Breast epithelium (tissue), 4 donors: ENCODE measurements at regions not wholly inside any gene's neighbourhood (a gene's known extent, or its start where the extent isn't known, plus 50 kb on each side); places are given as distances from the start of the nearest gene placed in this dataset.

ENCODE experiments used
- DNase-seq, 2 donors: peaks; one replicate each; pipeline ENCODE4 v3.0.0-alpha.2; 2019; ENCODE audit warnings: low spot score in 2 of 2
- H3K27ac ChIP-seq, 2 donors: fragments of 200-600 bp; sonication (generic) in 1 of 2; one replicate each; pipeline ENCODE4 v1.5.1; 2016 to 2019; ENCODE audit warnings: mild to moderate bottlenecking in 1 of 2
- H3K27me3 ChIP-seq, 2 donors: fragments of 200-600 bp; sonication (generic) in 1 of 2; one replicate each; pipeline versions ENCODE4 v1.5.1 to v1.6.0; 2017 to 2019; ENCODE audit warnings: control low read depth in 1 of 2, mild to moderate bottlenecking in 1 of 2
- H3K36me3 ChIP-seq: fragments of 200-600 bp; one replicate; pipeline ENCODE4 v1.5.1; 2019
- H3K4me1 ChIP-seq, 2 donors: fragments of 200-600 bp; sonication (generic); one replicate each; pipeline ENCODE4 v1.5.1; 2016 to 2019; ENCODE audit warnings: control low read depth in 1 of 2
- H3K4me3 ChIP-seq, 3 donors: fragments of 200-600 bp; sonication (generic); 1 replicate in 2 of 3; 2 replicates in 1 of 3; pipeline ENCODE4 v1.5.1; 2016 to 2019; ENCODE audit warnings: mild to moderate bottlenecking in 3 of 3, moderate library complexity in 2 of 3
- H3K9me3 ChIP-seq, 2 donors: fragments of 200-600 bp; sonication (generic) in 1 of 2; one replicate each; pipeline ENCODE4 v1.5.1; 2016 to 2019; ENCODE audit warnings: control low read depth in 1 of 2
- CTCF ChIP-seq, 3 donors: fragments of 450-650 bp; IDR thresholded peaks; one replicate each; pipeline ENCODE4 v1.5.1; 2016 to 2017; ENCODE audit warnings: antibody characterized with exemption in 3 of 3, mild to moderate bottlenecking in 3 of 3, moderate library complexity in 3 of 3
- POLR2A ChIP-seq: fragments of 450-650 bp; IDR thresholded peaks from one replicate; pipeline ENCODE4 v1.6.1; 2016; ENCODE audit warnings: antibody characterized with exemption, mild to moderate bottlenecking, moderate library complexity
- POLR2AphosphoS5 ChIP-seq, 3 donors: sonication (generic); formaldehyde crosslinking; IDR thresholded peaks; one replicate each; pipeline ENCODE4 v1.6.1; 2017; ENCODE audit warnings: antibody characterized with exemption in 3 of 3
- intact Hi-C: fragments of 100-400 bp; cut with DNase I; formaldehyde crosslinking; loops from one replicate; pipeline ENCODE4 v1.15.1; 2023; ENCODE audit warnings: low total_unique reads

GRCh38 chr22:48649031-48649430 lies 1178.6 kb downstream of the BRD1 start:
- Histone ChIP-seq H3K36me3 (no peaks in the 10 kb centered on the region), H3K4me3 (no peak overlapping the region), H3K9me3 (no peaks in the 10 kb centered on the region), H3K27ac (no peak overlapping the region), H3K4me1 (no peaks in the 10 kb centered on the region), H3K27me3 (no peaks in the 10 kb centered on the region)
- intact Hi-C loops, result no loop called here
- no peak for TF ChIP-seq POLR2AphosphoS5 (IDR thresholded peaks at IDR 0.05)
- TF ChIP-seq POLR2A, result no peak
- no peak for TF ChIP-seq CTCF (IDR thresholded peaks at IDR 0.05)
- DNase-seq, result no peak

- H3K4me3 ChIP-seq, result no peak overlapping the region
- intact Hi-C loops, result no loop called here
- H3K36me3 ChIP-seq, result no peaks in the 10 kb centered on the region
- no peaks in the 10 kb centered on the region for H3K9me3 ChIP-seq
- no peak for DNase-seq
- H3K4me1 ChIP-seq, result no peaks in the 10 kb centered on the region
- no peak for TF ChIP-seq POLR2AphosphoS5 (IDR thresholded peaks at IDR 0.05)
- TF ChIP-seq POLR2A, result no peak
- TF ChIP-seq CTCF (IDR thresholded peaks at IDR 0.05), result no peak
- no peaks in the 10 kb centered on the region for H3K27me3 ChIP-seq
- no peak overlapping the region for H3K27ac ChIP-seq
Observed at GRCh38 chr22:48647606-48648515, 1179.8 kb downstream of the BRD1 start.

- H3K9me3 ChIP-seq, result no peaks in the 10 kb centered on the region
- DNase-seq, result no peak
- H3K4me1 ChIP-seq, result no peaks in the 10 kb centered on the region
- H3K36me3 ChIP-seq, result no peaks in the 10 kb centered on the region
- TF ChIP-seq CTCF (IDR thresholded peaks at IDR 0.05) (no peak), POLR2A (no peak), POLR2AphosphoS5 (IDR thresholded peaks at IDR 0.05) (no peak)
- H3K27ac ChIP-seq, result no peak overlapping the region
- intact Hi-C loops, result no loop called here
- no peak overlapping the region for H3K4me3 ChIP-seq
- no peaks in the 10 kb centered on the region for H3K27me3 ChIP-seq
Observed at GRCh38 chr22:48647051-48647450, 1180.6 kb downstream of the BRD1 start.

GRCh38 chr22:48646216-48646925 lies 1181.3 kb downstream of the BRD1 start:
- intact Hi-C loops, result no loop called here
- no peak for DNase-seq
- Histone ChIP-seq H3K27ac (no peak overlapping the region), H3K4me1 (no peaks in the 10 kb centered on the region), H3K4me3 (no peak overlapping the region), H3K36me3 (no peaks in the 10 kb centered on the region), H3K27me3 (no peaks in the 10 kb centered on the region), H3K9me3 (no peaks in the 10 kb centered on the region)
- TF ChIP-seq CTCF (IDR thresholded peaks at IDR 0.05), result no peak
- TF ChIP-seq POLR2AphosphoS5 (IDR thresholded peaks at IDR 0.05), result no peak
- TF ChIP-seq POLR2A, result no peak

- no peaks in the 10 kb centered on the region for H3K4me1 ChIP-seq
- H3K36me3 ChIP-seq, result no peaks in the 10 kb centered on the region
- no peaks in the 10 kb centered on the region for H3K27me3 ChIP-seq
- no peak overlapping the region for H3K4me3 ChIP-seq
- intact Hi-C loops, result no loop called here
- no peak overlapping the region for H3K27ac ChIP-seq
- no peak for DNase-seq
- H3K9me3 ChIP-seq, result no peaks in the 10 kb centered on the region
- no peak for TF ChIP-seq POLR2A
- no peak for TF ChIP-seq POLR2AphosphoS5 (IDR thresholded peaks at IDR 0.05)
- TF ChIP-seq CTCF (IDR thresholded peaks at IDR 0.05), result no peak
Observed at GRCh38 chr22:48645766-48646165, 1181.9 kb downstream of the BRD1 start.
